GM12878 (cell line): ENCODE measurements at regions not wholly inside any gene's neighbourhood (a gene's known extent, or its start where the extent isn't known, plus 50 kb on each side); places are given as distances from the start of the nearest gene placed in this dataset.

ENCODE experiments used
- ATAC-seq: fragments of 200-7000 bp; cut with Tn5 transposase; 3 replicates; pipeline ENCODE4 v1.9.1; 2020; ENCODE audit warnings: mild to moderate bottlenecking, moderate library complexity
- BruUV-seq: library from RNA; stranded (reverse); fragments of 400-500 nt; replicated peaks from 2 replicates; lab custom pipeline; 2021; lab: Mats Ljungman, UMichigan
- CTCF ChIA-PET: fragments of 300-600 bp; sonication (Branson Sonifier 250); formaldehyde crosslinking; extraction: SDS; loops from one replicate; lab custom pipeline; 2021; ENCODE audit warnings: inconsistent platforms; lab: Yijun Ruan, JAX
- POLR2A ChIA-PET: fragments of 350-600 bp; formaldehyde crosslinking; extraction: SDS; loops from one replicate; lab custom pipeline; 2021; ENCODE audit warnings: inconsistent platforms; lab: Charles Lee
- RAD21 ChIA-PET: fragments of 300-600 bp; sonication (Branson Sonifier 250); formaldehyde crosslinking; loops from one replicate; lab custom pipeline; 2023; ENCODE audit warnings: antibody characterized with exemption; ENCODE audit not compliant: unreplicated experiment; lab: Charles Lee
- SMC1A ChIA-PET: fragments of 300-600 bp; sonication (Branson Sonifier 250); formaldehyde crosslinking; loops from one replicate; lab custom pipeline; 2023; ENCODE audit not compliant: unreplicated experiment, uncharacterized antibody; lab: Charles Lee
- DNase-seq: peaks from one replicate; pipeline ENCODE4 v3.0.0-alpha.2; 2011; ENCODE audit warnings: low read depth, low spot score
- FAIRE-seq: peaks from 3 replicates; lab custom pipeline; 2011; peaks lifted over from hg19 to GRCh38; lab: Jason Lieb, UNC
- H2AFZ ChIP-seq: 2 replicates; pipeline ENCODE4 v1.6.0; 2011; ENCODE audit warnings: low read depth, low read length, control low read depth; ENCODE audit not compliant: control insufficient read depth
- H3K27ac ChIP-seq: 2 replicates; pipeline ENCODE4 v1.5.1; 2011; ENCODE audit warnings: control low read depth; ENCODE audit not compliant: control insufficient read depth, insufficient read depth
- H3K27me3 ChIP-seq, 2 experiments: replicated peaks in 1 of 2; 2 replicates each; pipeline versions ENCODE4 v1.6.0 to v1.6.1; 2011; ENCODE audit warnings: low read length in 1 of 2; ENCODE audit not compliant: control insufficient read depth in 2 of 2, insufficient read depth in 2 of 2
- H3K36me3 ChIP-seq, 2 experiments: 2 replicates each; pipeline ENCODE4 v1.5.1; 2011; ENCODE audit warnings: low read length in 1 of 2; ENCODE audit not compliant: control insufficient read depth in 2 of 2, insufficient read depth in 2 of 2
- H3K4me1 ChIP-seq: 2 replicates; pipeline ENCODE4 v1.6.1; 2011; ENCODE audit warnings: mild to moderate bottlenecking, low read length, moderate library complexity, mixed read lengths; ENCODE audit not compliant: control insufficient read depth, insufficient read depth
- H3K4me2 ChIP-seq: 2 replicates; pipeline ENCODE4 v1.6.0; 2011; ENCODE audit warnings: control low read depth; ENCODE audit not compliant: control insufficient read depth, insufficient read depth
- H3K4me3 ChIP-seq: fragments of 200-600 bp; sonication (generic); 2 replicates; pipeline ENCODE4 v1.5.1; 2016
- H3K79me2 ChIP-seq: 2 replicates; pipeline ENCODE4 v1.6.0; 2011; ENCODE audit warnings: low read length; ENCODE audit not compliant: control insufficient read depth, insufficient read depth
- H3K9ac ChIP-seq: 2 replicates; pipeline ENCODE4 v1.8.0; 2011; ENCODE audit warnings: low read length, control low read depth, mixed read lengths; ENCODE audit not compliant: control insufficient read depth, insufficient read depth
- H3K9me3 ChIP-seq: replicated peaks from 3 replicates; pipeline ENCODE4 v1.5.1; 2011; ENCODE audit warnings: mild to moderate bottlenecking, low read length; ENCODE audit not compliant: control insufficient read depth, insufficient read depth
- H4K20me1 ChIP-seq: 2 replicates; pipeline ENCODE4 v1.6.0; 2011; ENCODE audit not compliant: control insufficient read depth, insufficient read depth
- CBFB ChIP-seq: IDR thresholded peaks from 2 replicates; pipeline ENCODE4 v1.6.1; 2016; ENCODE audit warnings: antibody characterized with exemption, low read depth
- HCFC1 ChIP-seq: fragments of 150-350 bp; IDR thresholded peaks from 2 replicates; pipeline ENCODE4 v1.6.1; 2014; ENCODE audit warnings: low read length
- KDM1A ChIP-seq: fragments of 200-600 bp; sonication (generic); IDR thresholded peaks from 2 replicates; pipeline ENCODE4 v1.6.1; 2016; ENCODE audit warnings: borderline replicate concordance
- RAD51 ChIP-seq: fragments of 450-650 bp; IDR thresholded peaks from 2 replicates; pipeline ENCODE4 v1.6.1; 2016; ENCODE audit warnings: moderate library complexity, mild to moderate bottlenecking, inconsistent platforms
- SIX5 ChIP-seq: IDR thresholded peaks from 2 replicates; pipeline ENCODE4 v1.6.1; 2011; ENCODE audit warnings: mild to moderate bottlenecking, low read depth, low read length, moderate library complexity; ENCODE audit not compliant: severe bottlenecking
- YY1 ChIP-seq: IDR thresholded peaks from 2 replicates; pipeline ENCODE4 v1.6.1; 2011; ENCODE audit warnings: low read depth, mild to moderate bottlenecking, low read length
- WGBS: methylation state at CpG from one replicate; pipeline ENCODE4 v1.1.6; 2016; ENCODE audit warnings: low lambda C conversion rate; ENCODE audit not compliant: insufficient replicate concordance, insufficient coverage; ENCODE audit errors: missing lambda C conversion rate; 5-methylcytosine and 5-hydroxymethylcytosine counted together
- in situ Hi-C: fragments of 300-500 bp; cut with MboI; formaldehyde crosslinking; loops from 9 replicates; pipeline ENCODE4 v1.14.3; 2018; ENCODE audit warnings: mixed read lengths
- intact Hi-C: fragments of 100-400 bp; cut with micrococcal nuclease; formaldehyde crosslinking; loops from one replicate; pipeline ENCODE4 v1.14.2; 2022; ENCODE audit not compliant: unreplicated experiment
- TF ChIP-seq, protein P1 (sequence below): IDR thresholded peaks from 2 replicates; pipeline ENCODE4 v1.6.1; 2012; ENCODE audit warnings: low read depth, low read length, improper control_type of control experiment
- TF ChIP-seq, protein P2 (sequence below): IDR thresholded peaks from 2 replicates; pipeline ENCODE4 v1.6.1; 2011; ENCODE audit warnings: low read depth, low read length, improper control_type of control experiment, borderline replicate concordance
- TF ChIP-seq, protein P3 (sequence below): IDR thresholded peaks from 2 replicates; pipeline ENCODE4 v1.6.1; 2011; ENCODE audit warnings: low read depth, mild to moderate bottlenecking, low read length, moderate library complexity, borderline replicate concordance; ENCODE audit errors: extremely low read depth
- TF ChIP-seq, protein P4 (sequence below): IDR thresholded peaks from 2 replicates; pipeline ENCODE4 v1.6.1; 2011; ENCODE audit warnings: borderline replicate concordance, low read depth, mild to moderate bottlenecking, moderate library complexity, mixed read lengths, low read length; ENCODE audit not compliant: insufficient read depth; ENCODE audit errors: extremely low read length

GRCh38 chr10:123945325-123945920 is 53.8 kb upstream of the CPXM2 start:
- no TSS peak for BruUV-seq
- no peak for FAIRE-seq
- TF ChIP-seq KDM1A (no peak), YY1 (0 out of 2 replicates have a peak, but pooled peaks have one; percentile 33), CBFB (no peak), RAD51 (peak; percentile 85), HCFC1 (peak; percentile 72), SIX5 (peak; percentile 69)
- TF ChIP-seq, protein P1, sequence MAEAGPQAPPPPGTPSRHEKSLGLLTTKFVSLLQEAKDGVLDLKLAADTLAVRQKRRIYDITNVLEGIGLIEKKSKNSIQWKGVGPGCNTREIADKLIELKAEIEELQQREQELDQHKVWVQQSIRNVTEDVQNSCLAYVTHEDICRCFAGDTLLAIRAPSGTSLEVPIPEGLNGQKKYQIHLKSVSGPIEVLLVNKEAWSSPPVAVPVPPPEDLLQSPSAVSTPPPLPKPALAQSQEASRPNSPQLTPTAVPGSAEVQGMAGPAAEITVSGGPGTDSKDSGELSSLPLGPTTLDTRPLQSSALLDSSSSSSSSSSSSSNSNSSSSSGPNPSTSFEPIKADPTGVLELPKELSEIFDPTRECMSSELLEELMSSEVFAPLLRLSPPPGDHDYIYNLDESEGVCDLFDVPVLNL: no peak
- TF ChIP-seq, protein P2, sequence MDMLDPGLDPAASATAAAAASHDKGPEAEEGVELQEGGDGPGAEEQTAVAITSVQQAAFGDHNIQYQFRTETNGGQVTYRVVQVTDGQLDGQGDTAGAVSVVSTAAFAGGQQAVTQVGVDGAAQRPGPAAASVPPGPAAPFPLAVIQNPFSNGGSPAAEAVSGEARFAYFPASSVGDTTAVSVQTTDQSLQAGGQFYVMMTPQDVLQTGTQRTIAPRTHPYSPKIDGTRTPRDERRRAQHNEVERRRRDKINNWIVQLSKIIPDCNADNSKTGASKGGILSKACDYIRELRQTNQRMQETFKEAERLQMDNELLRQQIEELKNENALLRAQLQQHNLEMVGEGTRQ: peak; percentile 72
- TF ChIP-seq, protein P3, sequence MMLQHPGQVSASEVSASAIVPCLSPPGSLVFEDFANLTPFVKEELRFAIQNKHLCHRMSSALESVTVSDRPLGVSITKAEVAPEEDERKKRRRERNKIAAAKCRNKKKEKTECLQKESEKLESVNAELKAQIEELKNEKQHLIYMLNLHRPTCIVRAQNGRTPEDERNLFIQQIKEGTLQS: peak; percentile 78; the same call in 1 of the 2 replicates
- TF ChIP-seq, protein P4, sequence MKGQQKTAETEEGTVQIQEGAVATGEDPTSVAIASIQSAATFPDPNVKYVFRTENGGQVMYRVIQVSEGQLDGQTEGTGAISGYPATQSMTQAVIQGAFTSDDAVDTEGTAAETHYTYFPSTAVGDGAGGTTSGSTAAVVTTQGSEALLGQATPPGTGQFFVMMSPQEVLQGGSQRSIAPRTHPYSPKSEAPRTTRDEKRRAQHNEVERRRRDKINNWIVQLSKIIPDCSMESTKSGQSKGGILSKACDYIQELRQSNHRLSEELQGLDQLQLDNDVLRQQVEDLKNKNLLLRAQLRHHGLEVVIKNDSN: peak; percentile 64
- TF ChIP-seq, all 136 proteins: peak for 7
- no peaks in the 10 kb centered on the region; a peak in 1 of 4 replicates for H3K27me3 ChIP-seq
- no peaks in the 10 kb centered on the region for H4K20me1 ChIP-seq
- ChIA-PET SMC1A (interaction anchor here (0.7 to 1.8 kb wide), 2 partner anchors 15 to 16 kb away, joined by 3 to 5 read pairs; no protein-coding TSS in a partner anchor), RAD21 (no interaction called here), POLR2A (no interaction called here), CTCF (no interaction called here)
- no peak overlapping the region for H3K9ac ChIP-seq
- no peaks in the 10 kb centered on the region for H3K36me3 ChIP-seq
- H3K4me3 ChIP-seq: no peak overlapping the region
- H3K79me2 ChIP-seq: no peaks in the 10 kb centered on the region
- no peak overlapping the region for H3K4me2 ChIP-seq
- no peak for DNase-seq
- peak; percentile 59 for ATAC-seq
- H3K27ac ChIP-seq: no peak overlapping the region
- no peaks in the 10 kb centered on the region for H3K9me3 ChIP-seq
- no peak overlapping the region for H2AFZ ChIP-seq
- H3K4me1 ChIP-seq: no peaks in the 10 kb centered on the region
- in situ Hi-C loops: no loop called here
- WGBS: 12% methylated on average over 8 of the region's 8 CpGs
- intact Hi-C loops: no loop called here
